ENCODE measurements at regions not wholly inside any gene's neighbourhood (a gene's known extent, or its start where the extent isn't known, plus 50 kb on each side); places are given as distances from the start of the nearest gene placed in this dataset.

DNA sequence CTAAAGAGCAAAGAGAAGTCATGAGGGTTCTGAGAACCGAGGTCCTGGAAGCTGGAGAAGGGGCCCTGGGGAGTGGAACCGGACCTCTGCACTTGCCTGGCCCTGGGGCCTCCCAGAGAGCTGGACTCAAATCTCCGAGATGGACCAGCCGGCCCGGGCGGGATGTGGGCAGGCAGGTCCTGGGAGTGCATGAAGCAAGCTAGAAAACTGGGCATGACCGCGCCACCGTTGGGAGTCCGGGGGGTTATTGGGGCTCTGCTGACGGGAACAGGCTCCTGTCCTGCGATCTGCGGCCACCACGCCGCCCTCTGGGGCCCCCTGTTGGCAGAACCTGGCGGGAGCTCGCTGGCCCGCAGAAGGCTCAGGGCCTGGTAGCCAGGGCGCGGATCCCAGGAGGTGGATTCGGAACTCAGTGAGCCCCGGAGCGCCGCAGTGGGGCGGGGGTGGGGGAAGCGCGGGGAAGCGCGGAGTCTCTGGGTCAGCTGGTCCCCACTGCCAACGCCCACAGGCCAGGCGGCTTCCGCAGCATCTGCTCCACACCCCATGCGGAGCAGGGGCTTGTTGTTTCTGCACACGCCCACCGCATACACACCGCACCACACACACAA lies 150.6 kb downstream of the ERCC6L2 start:
- peaks cover 77% of the 10 kb centered on the region for H3K27me3 ChIP-seq (ENCODE audit: control insufficient read depth, insufficient read depth, low read length)
- H3K27ac ChIP-seq (ENCODE audit: low read length): no peak overlapping the region
- H3K4me3 ChIP-seq (ENCODE audit: low read length): no peak overlapping the region

DNA sequence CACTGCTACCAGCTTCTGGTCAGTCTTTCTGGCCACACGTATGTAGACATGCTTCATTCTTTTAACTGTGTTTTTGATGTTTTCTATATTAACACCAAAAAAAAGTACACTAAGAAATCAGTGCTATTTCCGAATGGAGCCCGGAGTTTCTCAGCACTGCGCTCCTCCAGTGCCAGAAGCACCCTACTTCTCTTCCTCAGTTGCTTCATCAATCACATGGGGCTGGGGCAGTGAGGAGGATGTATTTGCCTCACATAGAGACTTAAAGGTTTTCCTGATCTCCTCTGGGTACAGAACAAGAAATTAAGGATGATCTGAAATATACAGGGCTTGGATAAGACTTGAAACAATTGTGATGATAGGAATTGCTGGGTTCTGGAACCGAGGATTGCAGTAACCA lies 148.0 kb downstream of the ERCC6L2 start:
- no peak overlapping the region for H3K9ac ChIP-seq (ENCODE audit: low read length)
- no peaks in the 10 kb centered on the region for H3K9me3 ChIP-seq (ENCODE audit: control insufficient read depth, low read depth, low read length)
- H3K27me3 ChIP-seq (ENCODE audit: control insufficient read depth, insufficient read depth, low read length): peaks cover 98% of the 10 kb centered on the region
- no peak overlapping the region for H3K4me3 ChIP-seq (ENCODE audit: low read length)
- H3K4me1 ChIP-seq (ENCODE audit: control insufficient read depth, low read depth, low read length): peaks cover 8% of the 10 kb centered on the region
- H3K27ac ChIP-seq (ENCODE audit: low read length): no peak overlapping the region
- H3K36me3 ChIP-seq (ENCODE audit: control insufficient read depth, low read depth, low read length): no peaks in the 10 kb centered on the region

More for the DNA sequence above, 150.6 kb downstream of the ERCC6L2 start:
- Histone ChIP-seq H3K9ac (ENCODE audit: low read length) (no peak overlapping the region), H3K4me1 (ENCODE audit: control insufficient read depth, low read depth, low read length) (peaks cover 8% of the 10 kb centered on the region), H3K36me3 (ENCODE audit: control insufficient read depth, low read depth, low read length) (no peaks in the 10 kb centered on the region), H3K9me3 (ENCODE audit: control insufficient read depth, low read depth, low read length) (no peaks in the 10 kb centered on the region)

DNA sequence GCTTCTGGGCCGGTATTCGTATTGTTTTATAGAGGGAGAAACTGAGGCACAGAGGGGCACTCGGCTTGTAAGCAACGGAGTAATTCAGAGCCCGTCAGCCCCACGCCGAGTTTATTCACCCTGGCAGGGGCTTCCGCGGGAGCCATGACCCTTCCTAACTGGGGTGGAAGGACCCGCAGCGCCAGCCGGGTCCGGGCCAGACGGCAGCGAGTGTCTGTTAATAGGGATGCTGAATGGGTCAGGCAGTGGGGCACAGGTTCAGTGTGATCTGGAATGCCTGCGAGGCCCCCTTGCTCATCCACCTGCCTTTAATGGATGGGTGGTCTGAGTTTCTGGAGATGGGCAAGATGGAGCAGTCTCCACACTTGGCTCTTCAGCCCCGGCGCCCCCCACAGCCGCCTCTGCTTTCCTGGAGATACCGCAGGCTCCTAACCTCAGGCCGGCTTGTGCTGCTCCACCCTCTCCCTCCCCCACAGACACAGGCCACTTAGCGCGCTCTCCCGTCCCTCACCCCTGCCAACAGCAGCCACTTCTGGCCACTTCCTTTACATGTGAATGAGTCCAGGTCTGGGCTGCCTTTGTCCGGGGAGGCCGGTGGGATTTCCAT lies 147.1 kb downstream of the ERCC6L2 start:
- Histone ChIP-seq H3K4me1 (ENCODE audit: control insufficient read depth, low read depth, low read length) (peaks cover 8% of the 10 kb centered on the region), H3K36me3 (ENCODE audit: control insufficient read depth, low read depth, low read length) (no peaks in the 10 kb centered on the region), H3K27me3 (ENCODE audit: control insufficient read depth, insufficient read depth, low read length) (peaks cover 89% of the 10 kb centered on the region), H3K9me3 (ENCODE audit: control insufficient read depth, low read depth, low read length) (no peaks in the 10 kb centered on the region), H3K4me3 (ENCODE audit: low read length) (peak overlapping the region; percentile 55), H3K9ac (ENCODE audit: low read length) (no peak overlapping the region), H3K27ac (ENCODE audit: low read length) (no peak overlapping the region)

DNA sequence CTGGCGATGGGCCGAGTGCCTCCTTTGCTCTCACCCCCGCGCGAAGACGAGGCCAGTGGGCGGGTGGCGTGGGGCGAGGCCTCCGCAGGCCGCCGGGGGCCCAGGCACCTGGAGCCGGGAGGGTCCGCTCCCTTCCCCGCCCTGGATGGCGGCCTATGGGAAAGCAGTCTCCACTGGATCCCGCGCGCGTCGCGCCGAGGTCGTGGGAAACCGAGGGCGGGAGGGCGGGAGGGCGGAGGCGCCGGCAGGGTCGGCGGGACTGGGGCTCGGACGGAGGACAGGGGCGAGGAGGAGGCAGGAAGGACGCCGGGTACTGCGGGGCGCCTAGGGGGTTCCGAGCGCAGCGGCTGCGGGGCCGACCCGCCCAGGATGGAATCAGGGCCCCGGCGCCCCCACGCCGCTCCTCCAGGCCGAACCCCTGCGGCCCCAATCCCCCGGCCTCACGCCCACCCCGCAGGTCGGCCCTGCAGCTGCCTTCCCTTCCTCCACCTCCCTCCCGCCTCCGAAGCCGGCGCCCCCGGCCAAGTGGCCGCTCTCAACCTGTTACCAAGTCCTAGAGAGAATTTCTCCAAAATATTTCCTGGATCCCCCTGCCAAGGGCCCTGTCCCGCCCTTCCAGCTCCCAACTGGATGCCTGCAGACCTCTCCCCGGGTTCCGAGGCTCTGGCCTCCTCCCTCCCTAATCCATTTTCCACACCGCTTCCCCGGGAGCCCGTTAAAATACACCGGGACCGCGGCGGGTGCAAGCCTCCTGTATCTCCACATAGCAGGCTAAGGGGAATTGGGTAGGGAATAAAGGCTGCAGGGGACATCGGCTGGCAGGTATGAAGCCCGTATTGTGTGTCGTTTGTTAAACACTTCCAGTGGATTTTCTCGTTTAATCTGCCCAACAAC lies 146.3 kb downstream of the ERCC6L2 start:
- Histone ChIP-seq H3K9ac (ENCODE audit: low read length) (no peak overlapping the region), H3K36me3 (ENCODE audit: control insufficient read depth, low read depth, low read length) (peaks cover 2% of the 10 kb centered on the region), H3K27me3 (ENCODE audit: control insufficient read depth, insufficient read depth, low read length) (peaks cover 82% of the 10 kb centered on the region), H3K4me3 (ENCODE audit: low read length) (peak overlapping the region; percentile 61), H3K9me3 (ENCODE audit: control insufficient read depth, low read depth, low read length) (no peaks in the 10 kb centered on the region), H3K4me1 (ENCODE audit: control insufficient read depth, low read depth, low read length) (peaks cover 8% of the 10 kb centered on the region), H3K27ac (ENCODE audit: low read length) (no peak overlapping the region)

DNA sequence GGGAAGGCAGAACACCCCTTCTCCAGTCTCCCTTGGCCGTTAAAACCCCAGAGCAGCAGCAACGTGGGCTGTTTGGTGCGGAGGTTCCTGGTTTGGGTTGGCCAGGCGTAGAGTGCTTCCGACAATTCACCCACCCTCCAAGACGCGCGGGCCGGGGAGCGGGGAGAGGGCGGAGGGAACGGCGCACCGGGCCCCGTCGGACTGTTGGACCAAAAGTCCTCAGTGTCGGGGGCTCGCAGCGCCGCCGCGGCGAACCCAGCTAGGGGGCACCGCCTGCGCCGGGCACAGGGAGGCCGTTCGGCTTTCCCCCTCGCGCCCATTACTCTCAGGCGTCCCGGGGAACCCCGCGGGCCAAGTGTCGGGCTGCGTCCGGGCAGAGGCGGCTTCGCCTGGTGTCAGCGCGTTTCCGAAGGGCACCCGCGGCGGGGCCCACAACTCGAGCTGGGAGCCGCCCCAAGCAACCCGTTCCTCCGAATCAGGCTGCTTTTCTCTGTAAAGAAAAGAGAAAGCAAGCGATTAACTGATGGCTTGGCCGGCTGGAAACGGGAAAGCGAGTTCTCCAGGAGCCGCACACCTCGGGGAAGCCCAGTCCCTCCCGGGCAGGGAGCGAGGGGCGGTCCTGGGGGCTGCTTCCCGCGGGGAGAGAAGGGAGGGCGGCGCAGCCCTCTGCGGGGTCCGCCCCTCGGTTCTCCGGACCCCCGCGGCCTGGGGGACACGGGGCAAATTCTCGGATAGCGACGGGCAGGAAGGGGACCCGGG lies 145.5 kb downstream of the ERCC6L2 start:
- no peaks in the 10 kb centered on the region for H3K9me3 ChIP-seq (ENCODE audit: control insufficient read depth, low read depth, low read length)
- H3K9ac ChIP-seq (ENCODE audit: low read length): peak overlapping the region; percentile 11
- no peak overlapping the region for H3K27ac ChIP-seq (ENCODE audit: low read length)

DNA sequence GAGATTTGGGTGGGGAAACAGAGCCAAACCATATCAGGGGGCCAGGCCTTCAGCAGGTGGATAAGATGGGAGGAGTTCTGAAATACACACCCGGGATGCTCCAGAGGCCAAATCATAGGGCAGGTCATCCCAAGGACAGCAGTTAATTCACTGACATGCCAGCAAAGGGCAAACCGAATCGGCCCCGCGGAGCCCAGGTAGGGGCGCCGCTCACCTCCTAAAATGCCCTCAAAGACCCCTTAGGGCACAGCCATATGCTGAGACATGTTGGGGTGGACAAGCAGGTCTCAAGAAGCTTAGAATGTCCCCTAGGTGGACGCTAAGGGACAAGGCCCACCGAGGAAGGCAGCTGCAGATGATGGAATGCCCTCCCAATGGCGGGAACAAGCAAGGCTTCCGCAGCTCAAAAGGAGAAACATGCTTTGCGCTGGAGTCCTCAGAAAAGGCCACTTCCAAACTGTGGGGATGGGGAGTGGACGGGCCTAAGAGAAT lies 144.9 kb downstream of the ERCC6L2 start:
- peaks cover 67% of the 10 kb centered on the region for H3K27me3 ChIP-seq (ENCODE audit: control insufficient read depth, insufficient read depth, low read length)
- H3K4me3 ChIP-seq (ENCODE audit: low read length): peak overlapping the region; percentile 61
- H3K27ac ChIP-seq (ENCODE audit: low read length): no peak overlapping the region
- no peaks in the 10 kb centered on the region for H3K9me3 ChIP-seq (ENCODE audit: control insufficient read depth, low read depth, low read length)
- H3K4me1 ChIP-seq (ENCODE audit: control insufficient read depth, low read depth, low read length): peaks cover 8% of the 10 kb centered on the region
- peak overlapping the region; percentile 11 for H3K9ac ChIP-seq (ENCODE audit: low read length)
- H3K36me3 ChIP-seq (ENCODE audit: control insufficient read depth, low read depth, low read length): peaks cover 4% of the 10 kb centered on the region

More for the DNA sequence above, 145.5 kb downstream of the ERCC6L2 start:
- Histone ChIP-seq H3K4me3 (ENCODE audit: low read length) (peak overlapping the region; percentile 61), H3K27me3 (ENCODE audit: control insufficient read depth, insufficient read depth, low read length) (peaks cover 73% of the 10 kb centered on the region), H3K4me1 (ENCODE audit: control insufficient read depth, low read depth, low read length) (peaks cover 8% of the 10 kb centered on the region), H3K36me3 (ENCODE audit: control insufficient read depth, low read depth, low read length) (peaks cover 4% of the 10 kb centered on the region)
